Kidney (tissue), 13 donors: ENCODE measurements at regions not wholly inside any gene's neighbourhood (a gene's known extent, or its start where the extent isn't known, plus 50 kb on each side); places are given as distances from the start of the nearest gene placed in this dataset.

Experiments used
- DNase-seq, 5 donors: peaks; one replicate each; pipeline ENCODE4 v3.0.0-alpha.2; 2013 to 2020
- FAIRE-seq: peaks from 2 replicates; lab custom pipeline; 2012; peaks lifted over from hg19 to GRCh38; lab: Jason Lieb, UNC
- H3K27ac ChIP-seq, 2 donors: one replicate each; pipeline ENCODE4 v1.7.0; 2013; ENCODE audit warnings: low read depth in 2 of 2, low read length in 2 of 2, inconsistent platforms in 1 of 2
- H3K27me3 ChIP-seq: one replicate; pipeline ENCODE4 v1.7.1; 2013; ENCODE audit warnings: low read length, inconsistent platforms; ENCODE audit not compliant: control insufficient read depth, insufficient read depth
- H3K36me3 ChIP-seq, 3 donors: one replicate each; pipeline versions ENCODE4 v1.7.0 to v1.7.1; 2013; ENCODE audit warnings: low read length in 3 of 3, control low read depth in 1 of 3, inconsistent platforms in 1 of 3; ENCODE audit not compliant: insufficient read depth in 3 of 3, control insufficient read depth in 2 of 3
- H3K4me1 ChIP-seq, 3 donors: one replicate each; pipeline versions ENCODE4 v1.7.0 to v1.7.1; 2013; ENCODE audit warnings: low read length in 3 of 3, inconsistent platforms in 1 of 3, low read depth in 1 of 3; ENCODE audit not compliant: control insufficient read depth in 2 of 3, insufficient read depth in 2 of 3
- H3K4me3 ChIP-seq, 3 donors: one replicate each; pipeline versions ENCODE4 v1.7.0 to v1.8.1; 2013; ENCODE audit warnings: low read length in 3 of 3, control low read depth in 1 of 3, inconsistent platforms in 1 of 3
- H3K9ac ChIP-seq, 3 donors: one replicate each; pipeline versions ENCODE4 v1.7.0 to v1.7.1; 2013; ENCODE audit warnings: low read length in 3 of 3, control low read depth in 1 of 3, inconsistent platforms in 1 of 3
- H3K9me3 ChIP-seq, 3 donors: one replicate each; pipeline versions ENCODE4 v1.7.0 to v1.7.1; 2013; ENCODE audit warnings: low read length in 3 of 3, control low read depth in 1 of 3, inconsistent platforms in 1 of 3; ENCODE audit not compliant: control insufficient read depth in 2 of 3, insufficient read depth in 1 of 3
- intact Hi-C: fragments of 100-400 bp; cut with DNase I; formaldehyde crosslinking; loops from one replicate; pipeline ENCODE4 v1.11.1; 2022
- TF ChIP-seq, protein P1 (sequence below): IDR thresholded peaks from 3 replicates; pipeline ENCODE4 v1.5.1; 2012; ENCODE audit warnings: mild to moderate bottlenecking, moderate library complexity, borderline replicate concordance; ENCODE audit not compliant: insufficient read depth; ENCODE audit errors: extremely low read depth
- donor health status: control.
- donor health status: control.
- donor health status: control.
- donor health status: control.
- donor health status: control.
- donor health status: DM: yes; HTN: yes; CAD: no.
- donor health status: Normal renal cell carcinoma (clear cell type).

- Histone ChIP-seq H3K27me3 (no peaks in the 10 kb centered on the region), H3K4me1 (no peaks in the 10 kb centered on the region), H3K27ac (no peak overlapping the region), H3K9me3 (no peaks in the 10 kb centered on the region), H3K36me3 (no peaks in the 10 kb centered on the region), H3K4me3 (no peak overlapping the region), H3K9ac (no peak overlapping the region)
- DNase-seq (no peak), FAIRE-seq (no peak)
- TF ChIP-seq, protein P1, sequence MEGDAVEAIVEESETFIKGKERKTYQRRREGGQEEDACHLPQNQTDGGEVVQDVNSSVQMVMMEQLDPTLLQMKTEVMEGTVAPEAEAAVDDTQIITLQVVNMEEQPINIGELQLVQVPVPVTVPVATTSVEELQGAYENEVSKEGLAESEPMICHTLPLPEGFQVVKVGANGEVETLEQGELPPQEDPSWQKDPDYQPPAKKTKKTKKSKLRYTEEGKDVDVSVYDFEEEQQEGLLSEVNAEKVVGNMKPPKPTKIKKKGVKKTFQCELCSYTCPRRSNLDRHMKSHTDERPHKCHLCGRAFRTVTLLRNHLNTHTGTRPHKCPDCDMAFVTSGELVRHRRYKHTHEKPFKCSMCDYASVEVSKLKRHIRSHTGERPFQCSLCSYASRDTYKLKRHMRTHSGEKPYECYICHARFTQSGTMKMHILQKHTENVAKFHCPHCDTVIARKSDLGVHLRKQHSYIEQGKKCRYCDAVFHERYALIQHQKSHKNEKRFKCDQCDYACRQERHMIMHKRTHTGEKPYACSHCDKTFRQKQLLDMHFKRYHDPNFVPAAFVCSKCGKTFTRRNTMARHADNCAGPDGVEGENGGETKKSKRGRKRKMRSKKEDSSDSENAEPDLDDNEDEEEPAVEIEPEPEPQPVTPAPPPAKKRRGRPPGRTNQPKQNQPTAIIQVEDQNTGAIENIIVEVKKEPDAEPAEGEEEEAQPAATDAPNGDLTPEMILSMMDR, result no peak
- intact Hi-C loops, result no loop called here
Measured at GRCh38 chr6:14540276-14540675, 422.7 kb downstream of the CD83 start.

DNA sequence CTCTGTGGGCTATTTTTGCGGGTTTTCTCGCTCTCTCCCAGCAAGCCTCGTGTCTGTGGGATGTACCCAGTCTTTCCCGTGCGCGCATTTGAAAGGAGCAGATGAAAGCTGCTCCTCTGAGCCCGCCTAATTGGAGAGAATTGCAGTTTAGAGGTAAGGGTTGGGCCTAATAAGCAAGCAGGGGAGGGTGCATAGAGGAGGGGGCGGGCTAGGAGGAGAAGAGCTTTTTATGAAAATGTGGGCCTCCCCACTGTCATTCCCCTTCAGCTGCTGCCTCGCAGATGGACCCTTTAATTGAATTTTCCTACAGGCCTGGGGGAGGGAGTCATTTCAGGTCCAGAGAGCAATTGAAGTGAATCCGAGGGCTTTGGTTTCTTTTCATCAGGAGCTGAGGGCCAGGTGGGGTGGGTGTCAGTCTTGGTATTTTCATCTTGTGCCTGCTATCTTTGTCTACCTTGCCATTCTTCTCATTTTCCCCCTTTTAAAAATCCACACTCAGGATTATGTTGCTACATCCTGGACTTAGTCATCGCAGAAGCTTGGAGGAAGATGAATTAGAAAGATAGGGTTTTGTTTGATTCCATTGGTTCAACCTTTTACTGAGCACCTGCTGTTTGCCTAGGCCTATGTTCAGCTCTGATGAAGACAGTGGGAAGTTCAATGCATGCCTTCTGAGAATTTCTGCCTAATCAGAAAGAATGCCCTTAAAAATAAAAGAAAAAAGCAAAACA, 423.4 kb downstream of the CD83 start:
- peak in 4 of 5 donors; percentile 19 to 59 (median 42) for DNase-seq
- FAIRE-seq, result no peak
- intact Hi-C loops, result no loop called here
- Histone ChIP-seq H3K27me3 (no peaks in the 10 kb centered on the region), H3K4me1 (no peaks in the 10 kb centered on the region), H3K27ac (no peak overlapping the region), H3K4me3 (no peak overlapping the region), H3K9ac (no peak overlapping the region), H3K36me3 (no peaks in the 10 kb centered on the region), H3K9me3 (no peaks in the 10 kb centered on the region)
- TF ChIP-seq, protein P1, result no peak

DNA sequence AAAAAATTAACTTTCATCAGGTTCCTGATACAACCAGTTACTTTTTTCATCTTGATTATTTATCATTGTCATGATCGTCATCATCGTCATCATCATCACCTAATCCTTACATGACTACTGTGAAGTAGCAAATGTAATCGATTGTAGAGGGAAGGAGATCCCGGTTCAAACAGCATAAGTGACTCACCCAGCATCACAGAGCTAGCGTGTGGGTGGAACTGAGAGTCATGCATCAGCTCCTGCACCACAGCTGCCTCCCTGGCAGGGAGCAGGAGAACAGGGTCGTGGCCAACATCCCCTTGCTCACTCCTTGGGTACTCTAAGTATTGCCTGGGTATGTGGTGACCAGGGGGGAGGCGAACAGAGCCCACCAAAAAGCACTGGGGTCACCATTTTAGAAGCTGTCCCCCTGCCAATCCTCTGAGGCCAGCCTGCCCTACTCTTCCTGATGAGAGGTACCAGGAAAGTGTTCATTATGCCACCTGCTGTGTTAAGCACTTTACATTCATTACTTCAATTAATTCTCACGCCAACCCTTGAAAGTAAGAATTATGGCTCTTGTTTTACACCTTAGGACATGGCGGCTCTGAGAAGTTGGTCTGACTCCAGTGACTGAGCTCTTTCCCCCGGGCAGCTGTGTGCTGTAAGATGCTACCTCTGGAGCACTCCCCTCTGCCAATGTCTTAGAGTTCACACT, 425.2 kb downstream of the CD83 start:
- peak in 1 of 5 donors; percentile 14 for DNase-seq
- Histone ChIP-seq H3K36me3 (no peaks in the 10 kb centered on the region), H3K4me3 (no peak overlapping the region), H3K9me3 (no peaks in the 10 kb centered on the region), H3K9ac (no peak overlapping the region), H3K4me1 (no peaks in the 10 kb centered on the region), H3K27me3 (no peaks in the 10 kb centered on the region), H3K27ac (no peak overlapping the region)
- intact Hi-C loops, result no loop called here
- no peak for FAIRE-seq
- TF ChIP-seq, protein P1, result no peak
